ENCODE measurements at regions not wholly inside any gene's neighbourhood (a gene's known extent, or its start where the extent isn't known, plus 50 kb on each side); places are given as distances from the start of the nearest gene placed in this dataset.

DNA sequence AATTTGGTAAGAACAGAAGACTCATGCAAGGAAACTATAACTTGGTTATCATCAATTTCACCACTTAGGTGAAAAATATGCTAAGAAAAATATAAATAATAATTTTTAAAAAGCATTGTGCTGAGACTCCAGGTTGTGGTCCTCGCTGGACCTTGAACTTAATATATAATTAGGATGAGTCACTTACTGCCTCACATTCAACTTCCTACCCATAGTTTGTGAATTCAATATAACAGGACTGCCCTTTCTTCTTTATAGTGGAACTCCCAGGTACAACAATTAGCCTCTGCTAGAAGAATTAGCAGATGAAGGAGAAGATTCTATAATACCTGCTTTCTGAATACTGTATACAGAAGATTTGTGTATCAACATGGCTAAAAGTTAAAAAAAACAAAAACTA is 149.1 kb upstream of the SPRED1 start:
- FAIRE-seq (no peak), DNase-seq (ENCODE audit: low read depth in 1 of 2, low spot score in 1 of 2) (no peak)

DNA sequence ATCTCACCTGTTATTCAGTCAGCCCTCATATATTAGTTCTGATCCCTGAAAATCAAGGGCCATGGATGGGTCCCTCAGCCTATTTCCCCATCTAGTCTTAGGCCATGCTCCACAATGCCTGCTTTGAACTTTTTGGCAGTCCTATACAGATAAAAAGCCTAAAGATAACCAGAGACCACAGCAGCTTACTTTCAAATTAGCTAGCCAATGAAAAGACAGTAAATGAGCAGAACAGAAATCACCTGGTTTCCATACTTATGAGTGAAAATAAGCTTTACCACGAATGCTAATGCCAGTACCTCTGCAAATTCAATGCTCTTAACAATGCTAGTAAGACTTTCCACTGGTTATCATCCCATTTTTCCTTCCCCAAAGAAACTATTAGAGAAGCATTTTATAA is 141.6 kb upstream of the SPRED1 start:
- no peaks in the 10 kb centered on the region for H3K4me1 ChIP-seq
- 15% methylated on average over 1 of the region's 1 CpG for WGBS (ENCODE audit: missing lambda C conversion rate)
- TF ChIP-seq RNF2 (IDR thresholded peaks at IDR 0.05; ENCODE audit: borderline replicate concordance, low read depth) (no peak), MAZ (IDR thresholded peaks at IDR 0.05; ENCODE audit: borderline replicate concordance, low read depth, low read length) (no peak), BHLHE40 (IDR thresholded peaks at IDR 0.05; ENCODE audit: low read depth, low read length) (no peak)
- TF ChIP-seq, protein P1, sequence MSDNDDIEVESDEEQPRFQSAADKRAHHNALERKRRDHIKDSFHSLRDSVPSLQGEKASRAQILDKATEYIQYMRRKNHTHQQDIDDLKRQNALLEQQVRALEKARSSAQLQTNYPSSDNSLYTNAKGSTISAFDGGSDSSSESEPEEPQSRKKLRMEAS (IDR thresholded peaks at IDR 0.05): no peak
- TF ChIP-seq, protein P2, sequence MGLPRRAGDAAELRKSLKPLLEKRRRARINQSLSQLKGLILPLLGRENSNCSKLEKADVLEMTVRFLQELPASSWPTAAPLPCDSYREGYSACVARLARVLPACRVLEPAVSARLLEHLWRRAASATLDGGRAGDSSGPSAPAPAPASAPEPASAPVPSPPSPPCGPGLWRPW (IDR thresholded peaks at IDR 0.05): no peak
- ChIA-PET POLR2A (no interaction called here), CTCF (interaction anchor here (0.8 kb wide), 1 partner anchor 329 kb away, joined by 4 read pairs; no protein-coding TSS in a partner anchor)
- ATAC-seq: no peak
- H3K9me3 ChIP-seq: no peaks in the 10 kb centered on the region
- no peak overlapping the region for H3K4me3 ChIP-seq
- DNase-seq (ENCODE audit: low read depth in 1 of 2, low spot score in 1 of 2): no peak
- H3K4me2 ChIP-seq: no peak overlapping the region
- H3K27ac ChIP-seq: no peak overlapping the region
- no peak for FAIRE-seq

More for the DNA sequence above, 149.1 kb upstream of the SPRED1 start:
- 15% methylated on average over 1 of the region's 1 CpG for WGBS (ENCODE audit: missing lambda C conversion rate)
- Histone ChIP-seq H3K9me3 (no peaks in the 10 kb centered on the region), H3K4me2 (no peak overlapping the region), H3K4me1 (no peaks in the 10 kb centered on the region), H3K4me3 (no peak overlapping the region), H3K27ac (no peak overlapping the region)
- CTCF ChIA-PET: no interaction called here
- ATAC-seq: no peak
- TF ChIP-seq CHD2 (IDR thresholded peaks at IDR 0.05; ENCODE audit: low read length, partially characterized antibody) (no peak), MAFK (IDR thresholded peaks at IDR 0.05; ENCODE audit: partially characterized antibody) (no peak), TFCP2L1 (CRISPR knock-in tag; IDR thresholded peaks at IDR 0.05) (no peak), HOXA7 (CRISPR knock-in tag; IDR thresholded peaks at IDR 0.05) (no peak)
- TF ChIP-seq, protein P1 (IDR thresholded peaks at IDR 0.05): no peak
- TF ChIP-seq, protein P3, sequence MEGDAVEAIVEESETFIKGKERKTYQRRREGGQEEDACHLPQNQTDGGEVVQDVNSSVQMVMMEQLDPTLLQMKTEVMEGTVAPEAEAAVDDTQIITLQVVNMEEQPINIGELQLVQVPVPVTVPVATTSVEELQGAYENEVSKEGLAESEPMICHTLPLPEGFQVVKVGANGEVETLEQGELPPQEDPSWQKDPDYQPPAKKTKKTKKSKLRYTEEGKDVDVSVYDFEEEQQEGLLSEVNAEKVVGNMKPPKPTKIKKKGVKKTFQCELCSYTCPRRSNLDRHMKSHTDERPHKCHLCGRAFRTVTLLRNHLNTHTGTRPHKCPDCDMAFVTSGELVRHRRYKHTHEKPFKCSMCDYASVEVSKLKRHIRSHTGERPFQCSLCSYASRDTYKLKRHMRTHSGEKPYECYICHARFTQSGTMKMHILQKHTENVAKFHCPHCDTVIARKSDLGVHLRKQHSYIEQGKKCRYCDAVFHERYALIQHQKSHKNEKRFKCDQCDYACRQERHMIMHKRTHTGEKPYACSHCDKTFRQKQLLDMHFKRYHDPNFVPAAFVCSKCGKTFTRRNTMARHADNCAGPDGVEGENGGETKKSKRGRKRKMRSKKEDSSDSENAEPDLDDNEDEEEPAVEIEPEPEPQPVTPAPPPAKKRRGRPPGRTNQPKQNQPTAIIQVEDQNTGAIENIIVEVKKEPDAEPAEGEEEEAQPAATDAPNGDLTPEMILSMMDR (IDR thresholded peaks at IDR 0.05): no peak
- POLR2A ChIA-PET: no interaction called here

DNA sequence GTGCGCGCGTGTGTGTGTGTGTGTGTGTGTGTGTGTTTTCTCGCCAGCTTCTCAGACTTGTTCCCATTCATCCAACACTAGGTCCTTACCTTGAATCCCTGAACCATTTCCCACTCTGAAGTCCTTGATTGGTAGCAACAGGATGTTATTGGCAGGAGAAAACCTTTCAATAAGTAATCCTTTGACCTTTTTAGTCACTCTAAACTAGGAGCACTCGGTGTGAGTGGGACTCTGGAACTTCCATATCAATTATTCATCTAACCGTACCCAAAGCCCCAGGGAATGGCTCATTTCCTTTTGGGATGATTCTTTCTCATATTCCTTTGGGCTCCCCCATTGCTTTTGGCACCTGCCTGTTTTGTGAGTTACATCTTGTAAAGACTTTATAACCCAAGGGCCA is 140.2 kb upstream of the SPRED1 start:
- FAIRE-seq (no peak), ATAC-seq (no peak), DNase-seq (ENCODE audit: low read depth in 1 of 2, low spot score in 1 of 2) (no peak)
- ChIA-PET POLR2A (no interaction called here), CTCF (no interaction called here)
- Histone ChIP-seq H3K9me3 (no peaks in the 10 kb centered on the region), H3K27ac (no peak overlapping the region), H3K4me2 (no peak overlapping the region), H3K4me1 (no peaks in the 10 kb centered on the region), H3K4me3 (no peak overlapping the region)
- TF ChIP-seq EHF (CRISPR knock-in tag; IDR thresholded peaks at IDR 0.05): no peak
- no peak for TF ChIP-seq ZFP36 (IDR thresholded peaks at IDR 0.05; ENCODE audit: borderline replicate concordance, partially characterized antibody)
- TF ChIP-seq RAD21 (conservative IDR thresholded peaks at IDR 0.05 in 1 of 2, IDR thresholded peaks at IDR 0.05 in 1 of 2): no peak
- 70% methylated on average over 6 of the region's 6 CpGs for WGBS (ENCODE audit: missing lambda C conversion rate)

DNA sequence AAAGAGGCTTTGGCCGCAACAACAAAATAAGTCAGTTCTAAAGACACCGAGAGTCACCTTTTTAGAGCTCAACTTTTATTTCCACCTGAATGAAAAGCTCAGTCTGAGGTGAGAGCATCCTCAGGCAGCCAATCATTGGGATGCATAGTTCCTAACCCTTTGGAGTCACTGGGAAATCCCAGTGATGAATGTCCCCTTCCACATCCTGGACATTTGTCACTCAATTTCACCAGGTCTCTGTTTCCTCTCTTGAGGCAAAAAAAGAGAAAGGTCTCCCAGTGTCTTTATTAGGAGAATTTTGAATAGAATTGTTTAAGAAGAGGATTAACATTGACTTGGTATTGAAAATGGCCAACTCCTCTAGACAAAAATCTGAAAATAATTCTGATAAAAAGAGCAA is 137.5 kb upstream of the SPRED1 start:
- H3K27ac ChIP-seq: no peak overlapping the region
- no peaks in the 10 kb centered on the region for H3K4me1 ChIP-seq
- ChIA-PET POLR2A (no interaction called here), CTCF (interaction anchor here (0.6 kb wide), 1 partner anchor 225 kb away, joined by 3 read pairs; no protein-coding TSS in a partner anchor)
- FAIRE-seq (no peak), ATAC-seq (no peak), DNase-seq (ENCODE audit: low read depth in 1 of 2, low spot score in 1 of 2) (no peak)
- TF ChIP-seq CEBPB (IDR thresholded peaks at IDR 0.05) (no peak), POLR2AphosphoS2 (conservative IDR thresholded peaks at IDR 0.05; ENCODE audit: low read length) (no peak), TFCP2L1 (CRISPR knock-in tag; IDR thresholded peaks at IDR 0.05) (no peak), BHLHE40 (IDR thresholded peaks at IDR 0.05; ENCODE audit: low read depth, low read length) (no peak)
- TF ChIP-seq, protein P4, sequence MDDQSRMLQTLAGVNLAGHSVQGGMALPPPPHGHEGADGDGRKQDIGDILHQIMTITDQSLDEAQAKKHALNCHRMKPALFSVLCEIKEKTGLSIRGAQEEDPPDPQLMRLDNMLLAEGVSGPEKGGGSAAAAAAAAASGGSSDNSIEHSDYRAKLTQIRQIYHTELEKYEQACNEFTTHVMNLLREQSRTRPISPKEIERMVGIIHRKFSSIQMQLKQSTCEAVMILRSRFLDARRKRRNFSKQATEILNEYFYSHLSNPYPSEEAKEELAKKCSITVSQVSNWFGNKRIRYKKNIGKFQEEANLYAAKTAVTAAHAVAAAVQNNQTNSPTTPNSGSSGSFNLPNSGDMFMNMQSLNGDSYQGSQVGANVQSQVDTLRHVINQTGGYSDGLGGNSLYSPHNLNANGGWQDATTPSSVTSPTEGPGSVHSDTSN (IDR thresholded peaks at IDR 0.05): no peak
- 90% methylated on average over 2 of the region's 2 CpGs for WGBS (ENCODE audit: missing lambda C conversion rate)
- H3K4me2 ChIP-seq: no peak overlapping the region
- no peak overlapping the region for H3K4me3 ChIP-seq
- no peaks in the 10 kb centered on the region for H3K9me3 ChIP-seq
